ENCODE measurements at regions not wholly inside any gene's neighbourhood (a gene's known extent, or its start where the extent isn't known, plus 50 kb on each side); places are given as distances from the start of the nearest gene placed in this dataset.

DNA sequence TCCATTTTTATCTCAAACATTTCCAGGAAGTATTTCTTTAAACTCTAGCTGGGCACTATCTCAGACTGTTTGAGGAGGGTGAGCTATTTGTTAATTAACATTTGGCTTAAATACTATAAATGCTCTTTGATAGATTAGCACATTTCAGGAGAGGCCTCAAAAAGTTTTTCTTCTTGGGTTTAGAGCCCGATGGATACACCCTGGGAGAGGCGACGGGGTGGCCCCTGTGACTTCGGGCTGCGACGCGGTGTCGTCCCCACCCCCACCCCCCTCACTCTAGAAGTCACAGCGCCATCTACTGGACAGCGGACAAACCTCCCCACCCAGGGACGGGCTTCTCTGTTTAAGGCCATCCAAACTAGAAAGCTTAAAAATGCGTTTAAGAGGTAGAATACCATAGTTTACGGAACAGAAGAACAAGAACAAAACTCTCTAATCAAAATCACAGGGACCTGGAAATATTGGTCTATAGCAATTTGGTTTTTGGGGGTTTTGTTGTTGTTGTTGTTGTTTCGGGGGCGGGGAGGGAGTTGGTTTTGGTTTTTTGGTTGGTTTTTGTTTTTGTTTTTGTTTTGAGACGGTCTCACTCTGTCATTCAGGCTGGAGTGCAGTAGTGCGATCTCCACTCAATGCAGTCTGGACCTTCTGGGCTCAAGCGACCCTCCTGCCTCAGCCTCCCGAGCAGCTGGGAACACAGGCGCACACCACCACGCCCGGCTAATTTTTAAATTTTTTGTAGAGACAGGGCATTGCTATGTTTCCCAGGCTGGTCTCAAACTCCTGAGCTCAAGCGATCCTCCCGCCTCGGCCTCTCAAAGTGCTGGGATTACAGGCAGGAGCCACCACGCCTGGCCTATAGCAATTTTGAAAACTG is 254.4 kb downstream of the C16orf95 start:
- H3K9me3 ChIP-seq (replicated peaks; ENCODE audit: insufficient read depth, low read length), result no peaks in the 10 kb centered on the region
- no peak overlapping the region for H3K27ac ChIP-seq (ENCODE audit: low read length)
- no peaks in the 10 kb centered on the region for H3K36me3 ChIP-seq (replicated peaks; ENCODE audit: insufficient read depth, low read length)
- H3K27me3 ChIP-seq (replicated peaks; ENCODE audit: insufficient read depth, low read length), result peaks cover 53% of the 10 kb centered on the region
- no peaks in the 10 kb centered on the region for H3K4me1 ChIP-seq (ENCODE audit: low read length)
- no peak overlapping the region for H2AFZ ChIP-seq (ENCODE audit: low read length)
- no peak overlapping the region for H3K4me3 ChIP-seq (ENCODE audit: low read length)
- H3K9me2 ChIP-seq (replicated peaks; ENCODE audit: insufficient read depth, low read length), result no peaks in the 10 kb centered on the region
- no peak for TF ChIP-seq EZH2phosphoT487 (IDR thresholded peaks at IDR 0.05; ENCODE audit: low read length)
- TF ChIP-seq, protein P1, sequence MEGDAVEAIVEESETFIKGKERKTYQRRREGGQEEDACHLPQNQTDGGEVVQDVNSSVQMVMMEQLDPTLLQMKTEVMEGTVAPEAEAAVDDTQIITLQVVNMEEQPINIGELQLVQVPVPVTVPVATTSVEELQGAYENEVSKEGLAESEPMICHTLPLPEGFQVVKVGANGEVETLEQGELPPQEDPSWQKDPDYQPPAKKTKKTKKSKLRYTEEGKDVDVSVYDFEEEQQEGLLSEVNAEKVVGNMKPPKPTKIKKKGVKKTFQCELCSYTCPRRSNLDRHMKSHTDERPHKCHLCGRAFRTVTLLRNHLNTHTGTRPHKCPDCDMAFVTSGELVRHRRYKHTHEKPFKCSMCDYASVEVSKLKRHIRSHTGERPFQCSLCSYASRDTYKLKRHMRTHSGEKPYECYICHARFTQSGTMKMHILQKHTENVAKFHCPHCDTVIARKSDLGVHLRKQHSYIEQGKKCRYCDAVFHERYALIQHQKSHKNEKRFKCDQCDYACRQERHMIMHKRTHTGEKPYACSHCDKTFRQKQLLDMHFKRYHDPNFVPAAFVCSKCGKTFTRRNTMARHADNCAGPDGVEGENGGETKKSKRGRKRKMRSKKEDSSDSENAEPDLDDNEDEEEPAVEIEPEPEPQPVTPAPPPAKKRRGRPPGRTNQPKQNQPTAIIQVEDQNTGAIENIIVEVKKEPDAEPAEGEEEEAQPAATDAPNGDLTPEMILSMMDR (IDR thresholded peaks at IDR 0.05; ENCODE audit: low read length), result peak; percentile 54
- H3F3A ChIP-seq (ENCODE audit: insufficient read depth, low read length), result no peaks in the 10 kb centered on the region
- no peak overlapping the region for H3K4me2 ChIP-seq (ENCODE audit: low read depth, low read length)
- H3K79me2 ChIP-seq (ENCODE audit: low read length), result no peaks in the 10 kb centered on the region
- DNase-seq, result peak; percentile 45
- no peaks in the 10 kb centered on the region for H4K20me1 ChIP-seq (ENCODE audit: insufficient read depth, low read length)
- no peak overlapping the region for H3K9ac ChIP-seq (ENCODE audit: low read length)

DNA sequence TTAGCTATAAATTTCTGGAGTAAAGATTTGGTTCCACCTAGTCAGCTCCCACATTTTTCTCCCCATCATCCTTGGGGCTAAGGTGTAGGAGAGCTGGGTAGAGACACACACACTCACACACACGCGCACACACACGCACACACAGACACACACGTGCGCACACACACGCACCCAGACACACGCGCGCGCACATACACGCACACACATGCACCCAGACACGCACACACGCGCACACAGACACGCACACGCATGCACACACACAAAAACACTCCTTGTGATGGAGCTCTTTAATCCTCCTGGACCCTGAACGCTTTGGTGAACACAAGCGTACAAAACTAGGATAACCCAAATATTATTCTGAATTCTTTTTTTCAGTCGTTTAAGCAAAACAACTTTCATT is 253.6 kb downstream of the C16orf95 start:
- Histone ChIP-seq H4K20me1 (ENCODE audit: insufficient read depth, low read length) (no peaks in the 10 kb centered on the region), H3K4me2 (ENCODE audit: low read depth, low read length) (no peak overlapping the region), H3K27me3 (replicated peaks; ENCODE audit: insufficient read depth, low read length) (peaks cover 59% of the 10 kb centered on the region)

DNA sequence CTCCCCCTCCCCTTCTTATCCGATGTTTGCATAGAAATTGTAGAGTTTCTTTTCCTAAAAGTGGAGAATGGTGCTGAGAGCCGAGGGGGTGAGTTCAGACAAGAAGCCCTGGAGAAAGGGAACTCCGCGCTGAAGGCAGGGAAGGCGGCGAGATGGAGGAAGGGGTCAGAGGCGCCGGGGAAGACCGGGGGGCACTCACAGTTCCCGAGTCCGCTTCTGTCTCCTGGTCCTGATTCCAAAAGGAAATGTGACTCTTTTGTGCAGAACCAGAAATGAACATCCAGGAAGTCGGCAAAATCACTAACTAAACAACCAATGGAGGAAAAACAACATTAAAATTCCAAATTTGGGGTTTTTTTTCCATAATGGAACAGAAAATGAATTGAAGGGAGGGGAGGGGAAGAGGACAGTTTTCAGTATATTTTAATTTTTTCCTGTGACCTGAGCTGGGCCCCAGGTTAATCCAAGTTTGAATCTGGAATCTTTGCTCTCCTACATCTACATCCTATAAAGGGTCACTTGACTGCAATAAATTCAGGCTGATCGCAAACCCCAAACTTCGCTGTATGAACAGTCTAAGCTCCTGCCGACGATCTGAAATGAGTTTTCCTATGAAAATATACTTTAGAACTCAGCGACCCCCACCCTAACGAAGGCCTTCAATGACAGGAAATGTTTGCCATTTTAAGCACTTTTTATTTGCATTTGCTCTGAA is 252.3 kb downstream of the C16orf95 start:
- H3K27ac ChIP-seq (ENCODE audit: low read length), result no peak overlapping the region
- H3K4me3 ChIP-seq (ENCODE audit: low read length), result no peak overlapping the region
- no peak overlapping the region for H3K9ac ChIP-seq (ENCODE audit: low read length)
- no peaks in the 10 kb centered on the region for H3K4me1 ChIP-seq (ENCODE audit: low read length)
- H3F3A ChIP-seq (ENCODE audit: insufficient read depth, low read length), result no peaks in the 10 kb centered on the region
- no peaks in the 10 kb centered on the region for H3K9me3 ChIP-seq (replicated peaks; ENCODE audit: insufficient read depth, low read length)
- no peak overlapping the region for H2AFZ ChIP-seq (ENCODE audit: low read length)
- no peaks in the 10 kb centered on the region for H3K36me3 ChIP-seq (replicated peaks; ENCODE audit: insufficient read depth, low read length)
- H3K9me2 ChIP-seq (replicated peaks; ENCODE audit: insufficient read depth, low read length), result no peaks in the 10 kb centered on the region
- H3K27me3 ChIP-seq (replicated peaks; ENCODE audit: insufficient read depth, low read length), result peaks cover 73% of the 10 kb centered on the region
- TF ChIP-seq EZH2phosphoT487 (IDR thresholded peaks at IDR 0.05; ENCODE audit: low read length) (no peak), EZH2 (optimal IDR thresholded peaks at IDR 0.05; ENCODE audit: low read depth, low read length) (no peak)
- TF ChIP-seq, protein P1 (IDR thresholded peaks at IDR 0.05; ENCODE audit: low read length), result no peak
- no peaks in the 10 kb centered on the region for H4K20me1 ChIP-seq (ENCODE audit: insufficient read depth, low read length)
- H3K4me2 ChIP-seq (ENCODE audit: low read depth, low read length), result no peak overlapping the region
- no peak for DNase-seq
- no peaks in the 10 kb centered on the region for H3K79me2 ChIP-seq (ENCODE audit: low read length)

More for the DNA sequence above, 253.6 kb downstream of the C16orf95 start:
- H2AFZ ChIP-seq (ENCODE audit: low read length), result no peak overlapping the region
- H3K79me2 ChIP-seq (ENCODE audit: low read length), result no peaks in the 10 kb centered on the region
- H3K27ac ChIP-seq (ENCODE audit: low read length), result no peak overlapping the region
- H3K9me2 ChIP-seq (replicated peaks; ENCODE audit: insufficient read depth, low read length), result no peaks in the 10 kb centered on the region
- TF ChIP-seq EZH2phosphoT487 (IDR thresholded peaks at IDR 0.05; ENCODE audit: low read length), result no peak
- TF ChIP-seq EZH2 (optimal IDR thresholded peaks at IDR 0.05; ENCODE audit: low read depth, low read length), result no peak
- TF ChIP-seq, protein P1 (IDR thresholded peaks at IDR 0.05; ENCODE audit: low read length), result no peak
- no peak overlapping the region for H3K4me3 ChIP-seq (ENCODE audit: low read length)
- DNase-seq, result no peak
- no peaks in the 10 kb centered on the region for H3F3A ChIP-seq (ENCODE audit: insufficient read depth, low read length)
- H3K9me3 ChIP-seq (replicated peaks; ENCODE audit: insufficient read depth, low read length), result no peaks in the 10 kb centered on the region
- H3K36me3 ChIP-seq (replicated peaks; ENCODE audit: insufficient read depth, low read length), result no peaks in the 10 kb centered on the region
- no peaks in the 10 kb centered on the region for H3K4me1 ChIP-seq (ENCODE audit: low read length)
- no peak overlapping the region for H3K9ac ChIP-seq (ENCODE audit: low read length)
